SH-SY5Y (cell line): ENCODE measurements at regions not wholly inside any gene's neighbourhood (a gene's known extent, or its start where the extent isn't known, plus 50 kb on each side); places are given as distances from the start of the nearest gene placed in this dataset.

Source experiments
- GATA2 ChIP-seq: IDR thresholded peaks from 2 replicates; pipeline ENCODE4 v1.6.1; 2011; ENCODE audit warnings: mild to moderate bottlenecking, low read depth, low read length
- GATA3 ChIP-seq: IDR thresholded peaks from 2 replicates; pipeline ENCODE4 v1.6.1; 2011; ENCODE audit warnings: low read depth, mild to moderate bottlenecking, low read length, moderate library complexity

GRCh38 chr2:123103902-123104301 is 921.2 kb upstream of the CNTNAP5 start:
- TF ChIP-seq GATA2 (no peak), GATA3 (no peak)
